WTC11 (cell line): ENCODE measurements at regions not wholly inside any gene's neighbourhood (a gene's known extent, or its start where the extent isn't known, plus 50 kb on each side); places are given as distances from the start of the nearest gene placed in this dataset.

ENCODE experiments used
- ATAC-seq: fragments of 200-7000 bp; cut with Tn5 transposase; 2 replicates; pipeline ENCODE4 v1.10.0; 2021; ENCODE audit warnings: mild to moderate bottlenecking, moderate library complexity
- CTCF ChIA-PET: fragments of 300-600 bp; sonication (Branson Sonifier 250); formaldehyde crosslinking; loops from one replicate; lab custom pipeline; 2021; ENCODE audit warnings: antibody characterized with exemption; lab: Charles Lee
- POLR2A ChIA-PET: fragments of 350-600 bp; sonication (Branson Sonifier 250); formaldehyde crosslinking; loops from one replicate; lab custom pipeline; 2021; ENCODE audit warnings: antibody characterized with exemption; lab: Charles Lee
- DNase-seq: peaks from one replicate; pipeline ENCODE4 v3.0.0; 2021; ENCODE audit warnings: low spot score
- H3K27ac Mint-ChIP-seq: 2 replicates; pipeline ENCODE4 v1.8.0; 2021; ENCODE audit warnings: mixed read lengths
- H3K27me3 Mint-ChIP-seq: 2 replicates; pipeline ENCODE4 v1.8.0; 2021; ENCODE audit warnings: low read depth, mild to moderate bottlenecking, moderate library complexity, mixed read lengths
- H3K36me3 Mint-ChIP-seq: 2 replicates; pipeline ENCODE4 v1.8.0; 2021; ENCODE audit warnings: mixed read lengths
- H3K4me1 Mint-ChIP-seq: 2 replicates; pipeline ENCODE4 v1.8.0; 2022; ENCODE audit warnings: mixed read lengths
- H3K4me3 Mint-ChIP-seq: 2 replicates; pipeline ENCODE4 v1.8.0; 2021; ENCODE audit warnings: mild to moderate bottlenecking, moderate library complexity, mixed read lengths
- H3K9me3 Mint-ChIP-seq: 2 replicates; pipeline ENCODE4 v1.8.0; 2021; ENCODE audit warnings: mixed read lengths
- FOXJ3 ChIP-seq: sonication (generic); formaldehyde crosslinking; IDR thresholded peaks from 2 replicates; pipeline ENCODE4 v1.9.0; 2021; ENCODE audit warnings: missing genetic modification reagents, mild to moderate bottlenecking, borderline replicate concordance
- FOXP1 ChIP-seq: sonication (generic); formaldehyde crosslinking; IDR thresholded peaks from 2 replicates; pipeline ENCODE4 v1.8.0; 2022; ENCODE audit warnings: missing genetic modification reagents, mild to moderate bottlenecking, moderate library complexity, borderline replicate concordance
- GTF2I ChIP-seq: fragments of 250-450 bp; sonication (Bioruptor Pico); conservative IDR thresholded peaks from 2 replicates; pipeline ENCODE4 v1.4.0; 2021; ENCODE audit warnings: mild to moderate bottlenecking
- JUN ChIP-seq: sonication (generic); formaldehyde crosslinking; IDR thresholded peaks from 2 replicates; pipeline ENCODE4 v1.8.0; 2023; ENCODE audit warnings: mild to moderate bottlenecking, missing genetic modification reagents
- KAT7 ChIP-seq: sonication (generic); formaldehyde crosslinking; IDR thresholded peaks from 2 replicates; pipeline ENCODE4 v1.8.1; 2023; ENCODE audit warnings: missing genetic modification reagents, mild to moderate bottlenecking, borderline replicate concordance
- MXD4 ChIP-seq: fragments of 250-450 bp; sonication (Bioruptor Pico); IDR thresholded peaks from 2 replicates; pipeline ENCODE4 v1.8.0; 2021; ENCODE audit warnings: mild to moderate bottlenecking, moderate library complexity, borderline replicate concordance
- MYBL2 ChIP-seq: sonication (generic); formaldehyde crosslinking; IDR thresholded peaks from 2 replicates; pipeline ENCODE4 v1.8.1; 2023; ENCODE audit warnings: mild to moderate bottlenecking, moderate library complexity, missing genetic modification reagents
- NR2C2 ChIP-seq: sonication (generic); formaldehyde crosslinking; IDR thresholded peaks from 2 replicates; pipeline ENCODE4 v1.8.0; 2022; ENCODE audit warnings: mild to moderate bottlenecking, missing genetic modification reagents
- NR3C1 ChIP-seq: sonication (generic); formaldehyde crosslinking; conservative IDR thresholded peaks from 2 replicates; pipeline ENCODE4 v1.8.1; 2023; ENCODE audit warnings: low read depth, mild to moderate bottlenecking, missing genetic modification reagents
- OVOL2 ChIP-seq: fragments of 250-450 bp; sonication (Bioruptor Pico); IDR thresholded peaks from 2 replicates; pipeline ENCODE4 v1.9.0; 2021; ENCODE audit warnings: mild to moderate bottlenecking, borderline replicate concordance
- PRRX2 ChIP-seq: fragments of 250-450 bp; sonication (Bioruptor Pico); IDR thresholded peaks from 2 replicates; pipeline ENCODE4 v1.8.0; 2021; ENCODE audit warnings: mild to moderate bottlenecking
- SMAD3 ChIP-seq: sonication (generic); formaldehyde crosslinking; IDR thresholded peaks from 2 replicates; pipeline ENCODE4 v1.8.0; 2022; ENCODE audit warnings: missing genetic modification reagents, mild to moderate bottlenecking, borderline replicate concordance
- TEAD4 ChIP-seq: sonication (generic); formaldehyde crosslinking; IDR thresholded peaks from 2 replicates; pipeline ENCODE4 v1.8.0; 2022; ENCODE audit warnings: mild to moderate bottlenecking, missing genetic modification reagents
- TP53 ChIP-seq: sonication (generic); formaldehyde crosslinking; IDR thresholded peaks from 2 replicates; pipeline ENCODE4 v1.8.1; 2023; ENCODE audit warnings: mild to moderate bottlenecking, missing genetic modification reagents
- ZNF317 ChIP-seq: sonication (generic); formaldehyde crosslinking; IDR thresholded peaks from 2 replicates; pipeline ENCODE4 v1.8.1; 2023; ENCODE audit warnings: low read depth, mild to moderate bottlenecking, moderate library complexity, missing genetic modification reagents, borderline replicate concordance
- TF ChIP-seq, protein P1 (sequence below): sonication (generic); formaldehyde crosslinking; IDR thresholded peaks from 2 replicates; pipeline ENCODE4 v1.8.1; 2022; ENCODE audit warnings: mild to moderate bottlenecking, missing genetic modification reagents, moderate library complexity, borderline replicate concordance
- TF ChIP-seq, protein P2 (sequence below): sonication (generic); formaldehyde crosslinking; IDR thresholded peaks from 2 replicates; pipeline ENCODE4 v1.8.0; 2023; ENCODE audit warnings: missing genetic modification reagents, mild to moderate bottlenecking, borderline replicate concordance
- TF ChIP-seq, protein P3 (sequence below): sonication (generic); formaldehyde crosslinking; IDR thresholded peaks from 2 replicates; pipeline ENCODE4 v1.8.0; 2022; ENCODE audit warnings: mild to moderate bottlenecking, missing genetic modification reagents
- TF ChIP-seq, protein P4 (sequence below): fragments of 250-450 bp; sonication (Bioruptor Pico); IDR thresholded peaks from 2 replicates; pipeline ENCODE4 v1.9.0; 2021; ENCODE audit warnings: mild to moderate bottlenecking
- TF ChIP-seq, protein P5 (sequence below): sonication (generic); formaldehyde crosslinking; conservative IDR thresholded peaks from 2 replicates; pipeline ENCODE4 v1.8.1; 2022; ENCODE audit warnings: mild to moderate bottlenecking, missing genetic modification reagents

DNA sequence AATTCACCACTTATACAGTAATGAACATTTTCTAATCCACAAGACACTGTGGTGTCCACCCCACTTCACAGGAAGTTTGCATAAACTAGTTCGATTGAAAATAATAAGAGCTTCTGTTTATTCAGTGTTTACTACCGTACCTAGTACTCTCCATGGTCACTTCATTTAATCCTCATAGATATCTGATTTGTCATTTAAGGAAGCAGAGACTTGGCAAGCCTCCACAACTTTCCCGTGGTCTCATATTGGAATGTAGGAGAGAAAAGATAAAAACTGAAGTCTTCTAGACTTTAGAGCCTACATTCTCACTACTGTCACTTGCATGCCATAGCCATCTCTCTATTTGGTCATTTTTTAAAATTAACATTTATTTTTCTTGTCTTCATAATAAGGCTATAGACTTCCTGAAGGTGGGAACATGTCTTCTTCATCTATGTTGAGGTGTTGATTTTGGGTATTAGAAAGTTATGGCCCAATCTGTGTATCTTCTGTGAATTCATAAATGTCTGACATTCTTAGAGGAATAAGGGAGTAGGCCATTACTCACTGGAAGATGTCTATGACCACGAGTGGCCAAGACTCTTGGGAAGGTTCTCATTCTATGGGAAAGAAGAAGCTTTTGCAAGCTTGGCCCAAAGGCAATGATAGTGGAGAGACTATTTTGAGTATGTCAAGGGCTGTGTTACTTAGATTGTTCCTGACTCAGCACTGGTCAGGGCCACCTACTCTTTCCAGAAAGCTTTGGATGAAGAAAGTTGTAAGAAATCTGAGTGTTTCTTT, 423.7 kb downstream of the LRIG3 start:
- Mint-ChIP-seq H3K27me3 (no peaks in the 10 kb centered on the region), H3K4me1 (peaks cover 2% of the 10 kb centered on the region), H3K36me3 (no peaks in the 10 kb centered on the region)
- ChIA-PET POLR2A (no interaction called here), CTCF (no interaction called here)
- DNase-seq, result no peak
- TF ChIP-seq SMAD3 (no peak), MXD4 (no peak), TEAD4 (CRISPR knock-in tag) (no peak)
- TF ChIP-seq, protein P1, sequence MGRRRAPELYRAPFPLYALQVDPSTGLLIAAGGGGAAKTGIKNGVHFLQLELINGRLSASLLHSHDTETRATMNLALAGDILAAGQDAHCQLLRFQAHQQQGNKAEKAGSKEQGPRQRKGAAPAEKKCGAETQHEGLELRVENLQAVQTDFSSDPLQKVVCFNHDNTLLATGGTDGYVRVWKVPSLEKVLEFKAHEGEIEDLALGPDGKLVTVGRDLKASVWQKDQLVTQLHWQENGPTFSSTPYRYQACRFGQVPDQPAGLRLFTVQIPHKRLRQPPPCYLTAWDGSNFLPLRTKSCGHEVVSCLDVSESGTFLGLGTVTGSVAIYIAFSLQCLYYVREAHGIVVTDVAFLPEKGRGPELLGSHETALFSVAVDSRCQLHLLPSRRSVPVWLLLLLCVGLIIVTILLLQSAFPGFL (CRISPR knock-in tag), result no peak
- TF ChIP-seq, protein P2, sequence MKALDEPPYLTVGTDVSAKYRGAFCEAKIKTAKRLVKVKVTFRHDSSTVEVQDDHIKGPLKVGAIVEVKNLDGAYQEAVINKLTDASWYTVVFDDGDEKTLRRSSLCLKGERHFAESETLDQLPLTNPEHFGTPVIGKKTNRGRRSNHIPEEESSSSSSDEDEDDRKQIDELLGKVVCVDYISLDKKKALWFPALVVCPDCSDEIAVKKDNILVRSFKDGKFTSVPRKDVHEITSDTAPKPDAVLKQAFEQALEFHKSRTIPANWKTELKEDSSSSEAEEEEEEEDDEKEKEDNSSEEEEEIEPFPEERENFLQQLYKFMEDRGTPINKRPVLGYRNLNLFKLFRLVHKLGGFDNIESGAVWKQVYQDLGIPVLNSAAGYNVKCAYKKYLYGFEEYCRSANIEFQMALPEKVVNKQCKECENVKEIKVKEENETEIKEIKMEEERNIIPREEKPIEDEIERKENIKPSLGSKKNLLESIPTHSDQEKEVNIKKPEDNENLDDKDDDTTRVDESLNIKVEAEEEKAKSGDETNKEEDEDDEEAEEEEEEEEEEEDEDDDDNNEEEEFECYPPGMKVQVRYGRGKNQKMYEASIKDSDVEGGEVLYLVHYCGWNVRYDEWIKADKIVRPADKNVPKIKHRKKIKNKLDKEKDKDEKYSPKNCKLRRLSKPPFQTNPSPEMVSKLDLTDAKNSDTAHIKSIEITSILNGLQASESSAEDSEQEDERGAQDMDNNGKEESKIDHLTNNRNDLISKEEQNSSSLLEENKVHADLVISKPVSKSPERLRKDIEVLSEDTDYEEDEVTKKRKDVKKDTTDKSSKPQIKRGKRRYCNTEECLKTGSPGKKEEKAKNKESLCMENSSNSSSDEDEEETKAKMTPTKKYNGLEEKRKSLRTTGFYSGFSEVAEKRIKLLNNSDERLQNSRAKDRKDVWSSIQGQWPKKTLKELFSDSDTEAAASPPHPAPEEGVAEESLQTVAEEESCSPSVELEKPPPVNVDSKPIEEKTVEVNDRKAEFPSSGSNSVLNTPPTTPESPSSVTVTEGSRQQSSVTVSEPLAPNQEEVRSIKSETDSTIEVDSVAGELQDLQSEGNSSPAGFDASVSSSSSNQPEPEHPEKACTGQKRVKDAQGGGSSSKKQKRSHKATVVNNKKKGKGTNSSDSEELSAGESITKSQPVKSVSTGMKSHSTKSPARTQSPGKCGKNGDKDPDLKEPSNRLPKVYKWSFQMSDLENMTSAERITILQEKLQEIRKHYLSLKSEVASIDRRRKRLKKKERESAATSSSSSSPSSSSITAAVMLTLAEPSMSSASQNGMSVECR (CRISPR knock-in tag), result no peak
- TF ChIP-seq, all 79 proteins: peak for 0
- Mint-ChIP-seq H3K9me3 (no peaks in the 10 kb centered on the region), H3K4me3 (no peak overlapping the region), H3K27ac (no peak overlapping the region)
- ATAC-seq, result no peak

DNA sequence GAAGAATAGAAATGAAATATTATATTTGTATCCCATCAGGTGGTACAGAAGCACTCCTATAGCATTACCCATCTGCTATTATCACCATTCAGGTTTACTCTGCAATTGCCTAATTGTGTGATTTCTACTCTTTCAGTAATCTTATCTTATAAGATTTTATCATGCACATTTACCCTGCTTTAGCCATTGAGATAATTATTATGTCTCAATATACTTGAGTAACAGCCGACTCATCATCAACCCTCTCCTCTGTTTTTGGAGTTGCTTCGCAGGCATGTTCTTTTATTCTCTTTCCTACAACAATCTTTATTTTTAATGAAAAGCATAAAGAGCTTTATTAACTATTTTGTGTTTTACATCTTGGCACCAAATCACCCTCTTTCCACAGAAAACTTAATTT, 419.9 kb downstream of the LRIG3 start:
- ATAC-seq (no peak), DNase-seq (no peak)
- no peaks in the 10 kb centered on the region for H3K9me3 Mint-ChIP-seq
- CTCF ChIA-PET, result no interaction called here
- POLR2A ChIA-PET, result no interaction called here
- H3K4me1 Mint-ChIP-seq, result peaks cover 14% of the 10 kb centered on the region
- H3K4me3 Mint-ChIP-seq, result no peak overlapping the region
- H3K27me3 Mint-ChIP-seq, result no peaks in the 10 kb centered on the region
- TF ChIP-seq NR2C2, result no peak
- TF ChIP-seq, protein P3, sequence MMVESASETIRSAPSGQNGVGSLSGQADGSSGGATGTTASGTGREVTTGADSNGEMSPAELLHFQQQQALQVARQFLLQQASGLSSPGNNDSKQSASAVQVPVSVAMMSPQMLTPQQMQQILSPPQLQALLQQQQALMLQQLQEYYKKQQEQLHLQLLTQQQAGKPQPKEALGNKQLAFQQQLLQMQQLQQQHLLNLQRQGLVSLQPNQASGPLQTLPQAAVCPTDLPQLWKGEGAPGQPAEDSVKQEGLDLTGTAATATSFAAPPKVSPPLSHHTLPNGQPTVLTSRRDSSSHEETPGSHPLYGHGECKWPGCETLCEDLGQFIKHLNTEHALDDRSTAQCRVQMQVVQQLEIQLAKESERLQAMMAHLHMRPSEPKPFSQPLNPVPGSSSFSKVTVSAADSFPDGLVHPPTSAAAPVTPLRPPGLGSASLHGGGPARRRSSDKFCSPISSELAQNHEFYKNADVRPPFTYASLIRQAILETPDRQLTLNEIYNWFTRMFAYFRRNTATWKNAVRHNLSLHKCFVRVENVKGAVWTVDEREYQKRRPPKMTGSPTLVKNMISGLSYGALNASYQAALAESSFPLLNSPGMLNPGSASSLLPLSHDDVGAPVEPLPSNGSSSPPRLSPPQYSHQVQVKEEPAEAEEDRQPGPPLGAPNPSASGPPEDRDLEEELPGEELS (CRISPR knock-in tag), result no peak
- no peak for TF ChIP-seq MYBL2 (CRISPR knock-in tag)
- TF ChIP-seq OVOL2 (CRISPR knock-in tag), result no peak
- TF ChIP-seq FOXJ3, result no peak
- no peak for TF ChIP-seq ZNF317
- TF ChIP-seq NR3C1 (CRISPR knock-in tag), result no peak
- TF ChIP-seq PRRX2 (CRISPR knock-in tag), result no peak
- no peaks in the 10 kb centered on the region for H3K36me3 Mint-ChIP-seq
- H3K27ac Mint-ChIP-seq, result no peak overlapping the region

DNA sequence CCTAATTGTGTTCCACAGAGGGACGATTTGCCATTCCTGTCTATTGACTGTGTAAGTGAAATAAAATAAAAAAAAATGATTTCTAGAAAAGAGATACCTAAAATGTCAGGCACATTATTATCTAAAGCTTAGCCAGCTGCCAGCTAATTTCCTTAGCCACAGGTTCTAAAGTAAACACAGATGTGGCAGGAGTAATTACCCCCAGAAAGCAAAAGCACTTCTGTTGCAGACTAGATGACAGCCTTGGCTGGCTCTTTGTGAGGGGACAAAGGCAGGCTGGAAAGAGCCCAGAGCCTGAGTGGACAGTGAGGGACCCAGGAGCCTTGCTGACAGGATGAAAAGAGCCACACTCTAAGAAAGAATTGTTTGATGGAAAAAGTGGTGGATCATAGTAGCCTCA, 418.1 kb downstream of the LRIG3 start:
- POLR2A ChIA-PET, result no interaction called here
- CTCF ChIA-PET, result no interaction called here
- H3K27me3 Mint-ChIP-seq, result no peaks in the 10 kb centered on the region
- no peaks in the 10 kb centered on the region for H3K9me3 Mint-ChIP-seq
- H3K4me3 Mint-ChIP-seq, result no peak overlapping the region
- no peak overlapping the region for H3K27ac Mint-ChIP-seq
- ATAC-seq (peak; percentile 22; the same call in 1 of the 2 replicates), DNase-seq (no peak)
- H3K4me1 Mint-ChIP-seq, result peaks cover 14% of the 10 kb centered on the region
- H3K36me3 Mint-ChIP-seq, result no peaks in the 10 kb centered on the region
- TF ChIP-seq FOXP1 (CRISPR knock-in tag) (no peak), KAT7 (CRISPR knock-in tag) (no peak), GTF2I (no peak), JUN (no peak), TP53 (CRISPR knock-in tag) (no peak)
- TF ChIP-seq, protein P4, sequence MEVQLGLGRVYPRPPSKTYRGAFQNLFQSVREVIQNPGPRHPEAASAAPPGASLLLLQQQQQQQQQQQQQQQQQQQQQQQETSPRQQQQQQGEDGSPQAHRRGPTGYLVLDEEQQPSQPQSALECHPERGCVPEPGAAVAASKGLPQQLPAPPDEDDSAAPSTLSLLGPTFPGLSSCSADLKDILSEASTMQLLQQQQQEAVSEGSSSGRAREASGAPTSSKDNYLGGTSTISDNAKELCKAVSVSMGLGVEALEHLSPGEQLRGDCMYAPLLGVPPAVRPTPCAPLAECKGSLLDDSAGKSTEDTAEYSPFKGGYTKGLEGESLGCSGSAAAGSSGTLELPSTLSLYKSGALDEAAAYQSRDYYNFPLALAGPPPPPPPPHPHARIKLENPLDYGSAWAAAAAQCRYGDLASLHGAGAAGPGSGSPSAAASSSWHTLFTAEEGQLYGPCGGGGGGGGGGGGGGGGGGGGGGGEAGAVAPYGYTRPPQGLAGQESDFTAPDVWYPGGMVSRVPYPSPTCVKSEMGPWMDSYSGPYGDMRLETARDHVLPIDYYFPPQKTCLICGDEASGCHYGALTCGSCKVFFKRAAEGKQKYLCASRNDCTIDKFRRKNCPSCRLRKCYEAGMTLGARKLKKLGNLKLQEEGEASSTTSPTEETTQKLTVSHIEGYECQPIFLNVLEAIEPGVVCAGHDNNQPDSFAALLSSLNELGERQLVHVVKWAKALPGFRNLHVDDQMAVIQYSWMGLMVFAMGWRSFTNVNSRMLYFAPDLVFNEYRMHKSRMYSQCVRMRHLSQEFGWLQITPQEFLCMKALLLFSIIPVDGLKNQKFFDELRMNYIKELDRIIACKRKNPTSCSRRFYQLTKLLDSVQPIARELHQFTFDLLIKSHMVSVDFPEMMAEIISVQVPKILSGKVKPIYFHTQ, result no peak
- TF ChIP-seq, protein P5, sequence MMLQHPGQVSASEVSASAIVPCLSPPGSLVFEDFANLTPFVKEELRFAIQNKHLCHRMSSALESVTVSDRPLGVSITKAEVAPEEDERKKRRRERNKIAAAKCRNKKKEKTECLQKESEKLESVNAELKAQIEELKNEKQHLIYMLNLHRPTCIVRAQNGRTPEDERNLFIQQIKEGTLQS, result no peak
